Keratinocyte (primary cell): ENCODE measurements at regions not wholly inside any gene's neighbourhood (a gene's known extent, or its start where the extent isn't known, plus 50 kb on each side); places are given as distances from the start of the nearest gene placed in this dataset.

Experiments
- DNase-seq: peaks from one replicate; pipeline ENCODE4 v3.0.0-alpha.2; 2011; ENCODE audit warnings: low read depth, missing footprints, low spot score
- FAIRE-seq: peaks from 2 replicates; lab custom pipeline; 2011; peaks lifted over from hg19 to GRCh38; lab: Jason Lieb, UNC
- H2AFZ ChIP-seq: 2 replicates; pipeline ENCODE4 v1.6.0; 2012; ENCODE audit warnings: low read length, control low read depth, inconsistent platforms; ENCODE audit not compliant: control insufficient read depth
- H3K27ac ChIP-seq: 2 replicates; pipeline ENCODE4 v1.5.1; 2011; ENCODE audit warnings: low read length; ENCODE audit not compliant: control insufficient read depth, insufficient read depth
- H3K27me3 ChIP-seq: 3 replicates; pipeline ENCODE4 v1.6.0; 2011; ENCODE audit warnings: low read length; ENCODE audit not compliant: control insufficient read depth, insufficient read depth; ENCODE audit errors: extremely low read depth
- H3K36me3 ChIP-seq, 2 experiments: 2 replicates in 1 of 2; 3 replicates in 1 of 2; pipeline ENCODE4 v1.5.1; 2011; ENCODE audit warnings: low read length in 2 of 2, mild to moderate bottlenecking in 1 of 2; ENCODE audit not compliant: control insufficient read depth in 2 of 2, insufficient read depth in 2 of 2; ENCODE audit errors: extremely low read depth in 1 of 2
- H3K4me1 ChIP-seq: 3 replicates; pipeline ENCODE4 v1.5.1; 2011; ENCODE audit warnings: low read length; ENCODE audit not compliant: control insufficient read depth, insufficient read depth; ENCODE audit errors: extremely low read depth
- H3K4me2 ChIP-seq: 3 replicates; pipeline ENCODE4 v1.6.0; 2011; ENCODE audit warnings: low read depth, low read length; ENCODE audit not compliant: control insufficient read depth, insufficient read depth; ENCODE audit errors: extremely low read depth
- H3K4me3 ChIP-seq, 3 experiments: fragments of 200-600 bp in 1 of 3; sonication (generic) in 1 of 3; 2 replicates in 2 of 3; 3 replicates in 1 of 3; pipeline ENCODE4 v1.5.1; 2011 to 2016; ENCODE audit warnings: low read length in 3 of 3, mild to moderate bottlenecking in 3 of 3, control low read depth in 2 of 3, inconsistent platforms in 1 of 3, low read depth in 1 of 3, mixed read lengths in 1 of 3, mixed run types in 1 of 3, moderate library complexity in 1 of 3; ENCODE audit not compliant: control insufficient read depth in 2 of 3, insufficient read depth in 2 of 3; ENCODE audit errors: extremely low read depth in 1 of 3
- H3K79me2 ChIP-seq: 2 replicates; pipeline ENCODE4 v1.6.0; 2012; ENCODE audit warnings: low read length; ENCODE audit not compliant: control insufficient read depth, insufficient read depth
- H3K9ac ChIP-seq: 3 replicates; pipeline ENCODE4 v1.6.0; 2011; ENCODE audit warnings: low read length; ENCODE audit not compliant: control insufficient read depth, insufficient read depth; ENCODE audit errors: extremely low read depth
- H3K9me1 ChIP-seq: 3 replicates; pipeline ENCODE4 v1.6.0; 2011; ENCODE audit warnings: low read length; ENCODE audit not compliant: control insufficient read depth, insufficient read depth; ENCODE audit errors: extremely low read depth
- H3K9me3 ChIP-seq: 2 replicates; pipeline ENCODE4 v1.5.1; 2012; ENCODE audit warnings: low read depth, low read length; ENCODE audit not compliant: control insufficient read depth
- H4K20me1 ChIP-seq: 3 replicates; pipeline ENCODE4 v1.6.0; 2011; ENCODE audit warnings: low read length; ENCODE audit not compliant: control insufficient read depth, insufficient read depth; ENCODE audit errors: extremely low read depth
- EZH2 ChIP-seq: IDR thresholded peaks from one replicate; pipeline ENCODE4 v1.6.1; 2012; ENCODE audit warnings: inconsistent platforms, mild to moderate bottlenecking, low read length, moderate library complexity
- dilution Hi-C: fragments of 300-500 bp; cut with MboI; formaldehyde crosslinking; loops from one replicate; pipeline ENCODE4 v1.7.0; 2020; ENCODE audit warnings: low sequenced_read_pairs; ENCODE audit not compliant: extremely low pct_ligation_motif_present
- TF ChIP-seq, protein P1 (sequence below), 3 experiments: IDR thresholded peaks in 1 of 3; conservative IDR thresholded peaks in 1 of 3; optimal IDR thresholded peaks in 1 of 3; 2 replicates in 2 of 3; 3 replicates in 1 of 3; pipeline versions ENCODE3 to v1.5.1; 2011; ENCODE audit warnings: low read length in 3 of 3, mild to moderate bottlenecking in 3 of 3, moderate library complexity in 2 of 3, control low read depth in 1 of 3, inconsistent platforms in 1 of 3; ENCODE audit not compliant: insufficient read depth in 2 of 3; ENCODE audit errors: extremely low read depth in 1 of 3

- no peaks in the 10 kb centered on the region for H4K20me1 ChIP-seq
- H3K4me1 ChIP-seq: no peaks in the 10 kb centered on the region
- H3K79me2 ChIP-seq: no peaks in the 10 kb centered on the region
- no peak for FAIRE-seq
- H3K27ac ChIP-seq: no peak overlapping the region
- H3K4me3 ChIP-seq: no peak overlapping the region
- TF ChIP-seq, protein P1, sequence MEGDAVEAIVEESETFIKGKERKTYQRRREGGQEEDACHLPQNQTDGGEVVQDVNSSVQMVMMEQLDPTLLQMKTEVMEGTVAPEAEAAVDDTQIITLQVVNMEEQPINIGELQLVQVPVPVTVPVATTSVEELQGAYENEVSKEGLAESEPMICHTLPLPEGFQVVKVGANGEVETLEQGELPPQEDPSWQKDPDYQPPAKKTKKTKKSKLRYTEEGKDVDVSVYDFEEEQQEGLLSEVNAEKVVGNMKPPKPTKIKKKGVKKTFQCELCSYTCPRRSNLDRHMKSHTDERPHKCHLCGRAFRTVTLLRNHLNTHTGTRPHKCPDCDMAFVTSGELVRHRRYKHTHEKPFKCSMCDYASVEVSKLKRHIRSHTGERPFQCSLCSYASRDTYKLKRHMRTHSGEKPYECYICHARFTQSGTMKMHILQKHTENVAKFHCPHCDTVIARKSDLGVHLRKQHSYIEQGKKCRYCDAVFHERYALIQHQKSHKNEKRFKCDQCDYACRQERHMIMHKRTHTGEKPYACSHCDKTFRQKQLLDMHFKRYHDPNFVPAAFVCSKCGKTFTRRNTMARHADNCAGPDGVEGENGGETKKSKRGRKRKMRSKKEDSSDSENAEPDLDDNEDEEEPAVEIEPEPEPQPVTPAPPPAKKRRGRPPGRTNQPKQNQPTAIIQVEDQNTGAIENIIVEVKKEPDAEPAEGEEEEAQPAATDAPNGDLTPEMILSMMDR (optimal IDR thresholded peaks at IDR 0.05 in 1 of 3, IDR thresholded peaks at IDR 0.05 in 1 of 3, conservative IDR thresholded peaks at IDR 0.05 in 1 of 3; ENCODE audit: extremely low read depth in 1 of 3, insufficient read depth in 2 of 3, low read length in 3 of 3): no peak
- no peak for TF ChIP-seq EZH2
- no peak overlapping the region for H3K4me2 ChIP-seq
- H3K9me1 ChIP-seq: no peaks in the 10 kb centered on the region
- peaks cover 0 to 2% of the 10 kb centered on the region in 2 experiments for H3K36me3 ChIP-seq
- no peak overlapping the region for H3K9ac ChIP-seq
- dilution Hi-C loops: no loop called here
- H3K9me3 ChIP-seq: no peaks in the 10 kb centered on the region
- H3K27me3 ChIP-seq: no peaks in the 10 kb centered on the region
- no peak overlapping the region for H2AFZ ChIP-seq
- no peak for DNase-seq
These were observed 75.2 kb downstream of the KATNIP start for GRCh38 chr16:27625050-27625697.

DNA sequence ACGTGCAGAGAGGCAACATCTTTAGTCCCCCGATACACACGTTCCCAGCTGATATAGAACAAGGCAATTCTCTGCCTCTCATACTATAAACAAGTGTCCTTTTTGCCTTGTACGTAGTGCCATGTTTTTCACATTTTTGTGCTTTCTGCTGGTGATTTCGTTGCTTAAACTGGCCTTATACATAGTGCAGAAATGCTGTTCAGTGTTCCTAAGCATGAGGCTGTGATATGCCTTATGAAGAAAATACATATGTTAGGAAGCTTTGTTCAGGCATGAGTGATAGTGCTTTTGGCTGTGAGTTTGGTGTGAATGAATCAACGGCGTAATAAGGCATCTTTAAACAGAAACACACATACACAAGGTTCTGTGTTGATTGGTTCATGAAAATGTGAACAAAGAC, 77.2 kb downstream of the KATNIP start:
- H3K9ac ChIP-seq: no peak overlapping the region
- no peaks in the 10 kb centered on the region for H4K20me1 ChIP-seq
- no peak overlapping the region for H2AFZ ChIP-seq
- H3K79me2 ChIP-seq: no peaks in the 10 kb centered on the region
- TF ChIP-seq, protein P1 (optimal IDR thresholded peaks at IDR 0.05 in 1 of 3, IDR thresholded peaks at IDR 0.05 in 1 of 3, conservative IDR thresholded peaks at IDR 0.05 in 1 of 3; ENCODE audit: extremely low read depth in 1 of 3, insufficient read depth in 2 of 3, low read length in 3 of 3): no peak
- TF ChIP-seq EZH2: no peak
- no peaks in the 10 kb centered on the region for H3K4me1 ChIP-seq
- H3K9me3 ChIP-seq: no peaks in the 10 kb centered on the region
- H3K9me1 ChIP-seq: no peaks in the 10 kb centered on the region
- H3K27ac ChIP-seq: no peak overlapping the region
- FAIRE-seq: no peak
- peaks cover 2 to 3% of the 10 kb centered on the region in 2 experiments for H3K36me3 ChIP-seq
- no peaks in the 10 kb centered on the region for H3K27me3 ChIP-seq
- H3K4me2 ChIP-seq: no peak overlapping the region
- no peak overlapping the region for H3K4me3 ChIP-seq
- dilution Hi-C loops: no loop called here
- DNase-seq: no peak
